H1 (cell line): ENCODE measurements at regions not wholly inside any gene's neighbourhood (a gene's known extent, or its start where the extent isn't known, plus 50 kb on each side); places are given as distances from the start of the nearest gene placed in this dataset.

Experiments
- CBX8 ChIP-seq: fragments of 300-800, 300-1000 bp; sonication (generic); IDR thresholded peaks from 2 replicates; pipeline ENCODE4 v1.7.1; 2016; ENCODE audit warnings: low read depth, low read length, borderline replicate concordance
- CREB1 ChIP-seq: IDR thresholded peaks from 2 replicates; pipeline ENCODE4 v1.6.1; 2012; ENCODE audit warnings: inconsistent platforms
- EZH2 ChIP-seq: fragments of 200-600 bp; sonication (generic); IDR thresholded peaks from 2 replicates; pipeline ENCODE4 v1.7.1; 2012; ENCODE audit warnings: low read depth, mild to moderate bottlenecking, moderate library complexity, low read length, inconsistent platforms; ENCODE audit not compliant: severe bottlenecking
- RXRA ChIP-seq: IDR thresholded peaks from 2 replicates; pipeline ENCODE4 v1.6.1; 2011; ENCODE audit warnings: low read depth, mild to moderate bottlenecking, low read length, moderate library complexity; ENCODE audit not compliant: insufficient read depth
- TAF7 ChIP-seq: optimal IDR thresholded peaks from 2 replicates; pipeline ENCODE3; 2011; ENCODE audit warnings: low read depth, mild to moderate bottlenecking, inconsistent platforms, low read length, moderate library complexity, borderline replicate concordance
- TEAD4 ChIP-seq: IDR thresholded peaks from 2 replicates; pipeline ENCODE4 v1.6.1; 2012; ENCODE audit warnings: low read depth, low read length, inconsistent platforms, mixed read lengths
- USF2 ChIP-seq: IDR thresholded peaks from 2 replicates; pipeline ENCODE4 v1.6.1; 2011; ENCODE audit warnings: low read length, improper control_type of control experiment

DNA sequence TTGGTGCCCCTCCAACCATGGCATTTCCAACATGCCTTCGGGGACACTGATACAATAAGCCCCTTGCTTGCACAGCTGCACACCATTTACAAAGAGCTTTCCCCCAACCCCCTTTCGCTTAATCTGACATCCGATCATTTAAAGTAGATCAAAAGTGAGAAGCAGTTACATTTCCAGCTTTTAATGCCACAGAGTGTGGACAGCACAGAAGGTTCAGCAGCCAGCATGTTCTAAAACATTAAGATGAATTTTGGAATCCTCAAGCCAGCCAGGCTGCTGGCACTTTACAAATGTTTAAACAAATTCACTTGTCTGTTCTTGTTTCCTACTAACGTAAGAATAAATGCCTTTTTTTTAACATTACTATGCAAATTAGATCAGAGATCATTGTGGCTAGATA, 284.4 kb upstream of the LDB2 start (continued):
- TF ChIP-seq CREB1, result no peak
- TF ChIP-seq CBX8, result no peak
- TF ChIP-seq USF2, result no peak
- TF ChIP-seq TEAD4, result no peak
- TF ChIP-seq EZH2, result no peak
- no peak for TF ChIP-seq TAF7
- TF ChIP-seq RXRA, result no peak
